Activated CD8-positive, alpha-beta memory T cell treated with anti-CD3 and anti-CD28 coated beads for 4 hours (primary cell): ENCODE measurements at regions not wholly inside any gene's neighbourhood (a gene's known extent, or its start where the extent isn't known, plus 50 kb on each side); places are given as distances from the start of the nearest gene placed in this dataset.

ENCODE experiments used
- DNase-seq, 2 donors: peaks; one replicate each; pipeline ENCODE4 v3.0.0-alpha.2; 2020; ENCODE audit warnings: low read depth in 2 of 2

DNA sequence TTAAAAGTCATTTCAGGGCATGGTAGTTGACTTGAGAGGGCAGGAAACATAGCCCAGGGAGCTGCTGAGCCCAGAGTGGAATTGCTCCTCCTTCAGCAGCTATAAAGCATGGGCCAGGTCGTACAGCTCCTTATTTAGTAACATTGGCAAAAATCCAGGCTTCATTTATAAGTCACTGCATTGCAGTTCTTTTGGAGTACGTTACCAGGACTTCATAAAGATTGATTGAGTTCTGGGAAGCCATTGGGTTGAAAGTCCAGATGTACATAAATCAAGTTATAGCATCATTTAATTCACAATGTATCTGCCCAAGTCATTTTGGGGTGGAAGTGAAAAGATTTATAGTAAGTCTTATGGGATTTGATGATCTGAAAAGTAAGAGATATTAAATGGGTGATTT is 53.0 kb upstream of the ANKEF1 start:
- DNase-seq: no peak

DNA sequence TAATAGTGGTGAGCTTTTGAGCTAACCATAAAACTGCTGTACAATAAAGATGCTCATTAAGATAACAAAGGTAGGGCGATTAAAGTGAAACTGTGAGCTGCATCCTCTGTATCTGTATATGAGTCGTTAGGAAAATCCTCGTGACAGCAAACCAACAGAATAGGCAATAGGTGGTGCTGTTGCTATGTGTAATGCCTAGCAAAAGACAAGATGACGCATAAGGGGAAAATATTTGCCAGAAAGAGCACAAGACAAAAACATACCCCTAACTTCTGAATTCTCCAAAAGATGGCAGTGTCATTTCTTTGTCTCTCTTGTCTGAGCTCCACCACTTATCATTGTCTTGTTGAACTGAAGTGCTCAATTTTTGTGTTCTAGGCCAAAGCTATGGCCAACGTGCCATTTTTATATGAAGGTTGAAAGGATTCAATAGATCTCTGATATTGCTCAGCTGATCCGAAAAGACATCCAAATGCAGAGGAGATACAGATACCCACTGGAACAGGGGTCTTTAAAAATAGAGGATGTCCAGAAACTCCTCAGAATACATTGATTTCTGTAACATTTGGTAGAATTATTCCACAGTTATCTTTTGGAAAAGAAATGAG is 56.3 kb upstream of the ANKEF1 start:
- DNase-seq: peak in 1 of 2 donors; percentile 18

GRCh38 chr20:9977629-9978028 is 57.2 kb upstream of the ANKEF1 start:
- DNase-seq: no peak

DNA sequence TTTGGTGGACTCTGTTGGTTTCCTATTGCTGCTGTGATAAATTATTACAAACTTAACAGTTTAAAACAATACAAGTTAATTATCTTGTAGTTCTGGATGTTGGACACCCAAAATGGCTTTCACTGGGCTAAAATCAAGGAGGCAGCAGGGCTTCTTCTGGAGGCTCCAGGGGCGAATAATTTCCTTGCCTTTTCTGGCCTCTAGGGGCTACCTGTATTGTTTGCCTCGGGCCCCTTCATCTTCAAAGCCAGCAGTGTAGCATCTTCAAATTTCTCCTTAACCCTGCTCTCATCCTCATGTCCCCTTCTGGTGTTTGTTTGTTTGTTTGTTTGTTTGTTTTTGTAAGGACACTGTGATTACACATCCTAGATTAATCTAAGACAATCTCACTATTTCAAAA is 60.5 kb upstream of the ANKEF1 start:
- DNase-seq: no peak

GRCh38 chr20:9971746-9972145 is 63.0 kb upstream of the ANKEF1 start:
- DNase-seq: no peak

GRCh38 chr20:9969626-9970025 is 65.2 kb upstream of the ANKEF1 start:
- no peak for DNase-seq

GRCh38 chr20:9968015-9968414 is 66.8 kb upstream of the ANKEF1 start:
- no peak for DNase-seq

DNA sequence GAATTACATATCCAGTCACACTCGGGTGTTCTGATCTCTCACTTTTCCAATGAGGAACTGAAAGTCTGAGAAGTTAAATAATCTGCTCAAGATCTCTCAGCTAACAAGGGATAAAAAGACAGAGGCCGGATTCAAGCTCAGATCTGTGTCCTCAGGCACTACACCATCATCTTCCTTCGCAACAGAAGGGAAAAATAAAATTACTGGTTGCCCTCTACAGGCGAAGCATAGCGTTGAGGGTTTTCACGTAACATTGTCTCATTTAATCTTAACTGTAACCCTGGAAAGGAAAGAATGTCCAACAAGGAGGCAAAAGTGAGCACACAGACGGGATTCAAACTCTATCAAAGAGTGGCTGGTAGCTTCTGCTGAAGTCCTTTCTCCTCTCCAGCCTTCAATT is 67.8 kb upstream of the ANKEF1 start:
- DNase-seq: no peak

DNA sequence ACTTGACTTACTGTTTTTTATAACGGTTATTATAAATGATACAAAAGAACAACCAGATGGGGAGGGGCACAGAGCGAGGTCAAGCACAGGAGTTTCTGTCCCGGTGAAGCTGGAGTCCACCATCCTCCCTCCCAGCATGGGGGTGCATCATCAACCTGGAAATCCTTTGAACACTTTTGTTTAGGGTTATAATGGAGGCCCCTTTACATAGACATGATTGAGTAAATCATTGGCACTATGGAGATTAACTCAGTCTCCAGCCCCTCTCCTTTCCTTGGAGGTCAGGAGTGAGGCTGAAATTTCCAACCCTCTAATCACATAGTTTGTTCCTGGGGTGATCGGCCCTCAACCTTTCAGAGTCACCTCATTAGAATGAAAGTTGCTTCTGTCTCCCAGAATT is 71.8 kb upstream of the ANKEF1 start:
- no peak for DNase-seq

- DNase-seq: no peak
Measured at GRCh38 chr20:9958693-9959092, 76.1 kb upstream of the ANKEF1 start.

GRCh38 chr20:9955646-9956045 is 79.1 kb upstream of the ANKEF1 start:
- no peak for DNase-seq

GRCh38 chr20:9949563-9949962 is 85.2 kb upstream of the ANKEF1 start:
- no peak for DNase-seq

DNA sequence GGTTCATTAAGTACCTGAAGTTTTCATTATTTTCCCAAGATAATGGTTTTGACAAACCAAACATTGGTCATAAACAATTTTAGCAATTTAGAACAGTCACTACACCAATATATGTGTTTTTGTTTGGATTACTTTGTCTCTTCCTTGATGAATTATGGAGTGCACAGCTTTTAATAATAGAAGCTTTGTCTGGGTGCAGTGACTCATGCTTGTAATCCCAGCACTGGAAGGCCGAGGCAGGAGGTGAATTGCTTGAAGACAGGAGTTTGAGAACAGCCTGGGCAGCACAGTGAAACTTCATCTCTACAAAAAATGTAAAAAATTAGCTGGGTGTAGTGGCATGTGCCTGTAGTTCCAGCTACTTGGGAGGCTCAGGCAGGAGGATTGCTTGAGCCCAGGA is 89.4 kb upstream of the ANKEF1 start:
- DNase-seq: no peak

DNA sequence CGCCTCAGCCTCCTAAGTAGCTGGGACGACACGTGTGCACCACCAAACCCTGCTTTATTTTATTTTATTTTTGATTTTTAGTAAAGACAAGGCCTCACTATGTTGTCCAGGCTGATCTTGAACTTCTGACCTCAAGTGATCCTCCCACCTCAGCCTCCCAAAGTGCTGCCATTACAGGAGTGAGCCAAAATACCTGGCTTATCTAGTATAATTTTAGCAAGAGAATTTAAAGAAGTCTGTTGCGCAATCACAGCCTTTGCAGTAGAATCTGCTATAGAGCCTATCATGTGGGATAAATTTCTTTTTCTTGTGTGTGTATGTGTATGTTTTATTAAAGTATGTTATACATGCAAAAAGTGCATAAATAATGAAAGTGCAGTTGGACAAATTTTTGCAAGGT is 92.1 kb upstream of the ANKEF1 start:
- DNase-seq: no peak

- no peak for DNase-seq
Measured at GRCh38 chr20:9940329-9940728, 94.5 kb upstream of the ANKEF1 start.

DNA sequence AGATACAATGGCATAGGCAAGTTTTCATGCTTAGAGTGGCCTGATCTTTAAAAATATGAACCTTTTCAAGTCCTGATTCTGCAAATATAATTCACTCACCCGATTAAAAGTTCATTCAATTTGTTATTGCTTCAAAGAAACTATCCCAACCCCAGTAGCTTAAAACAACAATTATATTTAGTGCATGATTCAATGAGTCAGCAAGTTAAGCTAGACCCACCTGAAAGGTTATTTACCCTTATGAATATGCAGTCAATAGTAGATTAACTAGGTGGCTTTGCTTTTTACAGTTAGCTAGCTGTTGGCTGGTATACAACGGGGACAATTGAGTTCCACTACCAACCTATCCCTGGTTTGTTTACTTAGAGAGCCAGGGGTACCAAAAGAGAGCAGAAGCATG is 95.6 kb upstream of the ANKEF1 start:
- no peak for DNase-seq

DNA sequence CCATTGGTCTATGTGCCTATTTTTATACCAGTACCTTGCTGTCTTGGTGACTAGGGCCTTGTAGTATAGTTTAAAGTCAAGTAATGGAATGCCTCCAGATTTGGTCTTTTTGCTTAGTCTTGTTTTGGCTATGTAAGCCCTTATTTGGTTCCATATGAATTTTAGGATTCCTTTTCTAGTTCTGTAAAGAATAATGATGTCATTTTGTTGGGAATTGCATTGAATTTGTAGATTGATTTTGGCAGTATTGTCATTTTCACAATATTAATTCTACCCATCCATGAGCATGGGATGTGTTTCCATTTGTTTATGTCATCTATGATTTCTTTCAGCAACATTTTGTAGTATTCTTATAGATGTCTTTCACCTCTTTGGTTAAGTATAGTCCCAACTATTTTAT is 96.4 kb upstream of the PAK5 start:
- DNase-seq: no peak

DNA sequence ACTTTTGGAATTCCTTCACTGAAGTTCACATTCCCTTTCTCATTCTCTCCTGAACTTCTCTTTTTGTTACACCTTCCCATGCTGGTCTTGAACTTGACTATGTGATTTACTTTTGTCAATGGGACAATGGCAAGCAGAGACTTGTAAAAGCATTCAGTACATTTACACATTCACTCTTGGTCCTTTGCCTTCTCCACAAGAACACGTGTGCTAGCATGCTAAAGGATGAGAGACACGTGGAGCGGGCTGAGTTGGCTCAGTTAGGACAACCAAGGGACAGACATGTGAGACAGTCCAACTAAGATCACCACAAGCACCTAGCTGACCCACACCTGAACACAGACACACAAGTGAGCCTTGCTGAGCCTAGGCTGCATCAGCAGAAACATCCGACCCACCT is 91.3 kb upstream of the PAK5 start:
- no peak for DNase-seq

GRCh38 chr20:9928955-9929354 is 90.1 kb upstream of the PAK5 start:
- no peak for DNase-seq

GRCh38 chr20:9928281-9928737 is 89.4 kb upstream of the PAK5 start:
- DNase-seq: no peak

DNA sequence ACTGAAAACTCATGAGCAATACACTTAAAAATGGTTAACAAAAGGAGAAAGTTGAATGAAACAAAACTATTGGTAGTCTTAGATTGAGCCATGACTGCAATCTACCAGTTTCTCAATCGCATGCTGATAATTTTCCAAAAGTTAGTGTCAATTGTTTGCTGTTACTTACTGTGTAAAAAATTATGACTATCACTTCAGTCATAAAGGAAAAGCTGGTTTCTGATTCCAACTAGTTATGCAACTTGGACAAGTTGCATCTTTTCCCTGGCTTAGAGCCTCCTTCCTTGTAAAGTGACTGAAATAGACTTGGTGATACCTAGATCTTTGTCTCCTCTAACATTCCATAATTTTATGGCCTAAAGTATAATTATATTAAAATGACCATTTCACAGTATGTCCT is 88.3 kb upstream of the PAK5 start:
- no peak for DNase-seq

GRCh38 chr20:9926476-9926875 is 87.6 kb upstream of the PAK5 start:
- no peak for DNase-seq

DNA sequence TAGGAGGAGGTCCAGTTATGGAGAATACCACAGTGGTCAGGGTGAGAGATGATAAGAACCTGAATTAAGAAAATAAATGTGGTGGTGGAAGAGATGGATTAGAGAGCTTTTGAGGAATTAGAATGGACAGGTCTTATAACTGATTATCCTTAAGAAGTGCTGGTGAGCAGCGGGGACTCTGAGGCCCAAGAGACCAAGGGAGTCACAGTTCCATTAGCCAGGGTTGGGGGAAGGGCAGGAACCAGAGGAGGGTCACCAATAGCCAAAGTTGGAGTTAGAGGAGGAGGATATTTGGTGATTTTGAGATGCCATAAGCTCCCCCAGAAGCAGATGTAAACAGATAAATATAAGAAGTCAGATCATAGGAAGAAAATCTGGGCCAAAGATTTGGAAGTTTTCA is 87.1 kb upstream of the PAK5 start:
- DNase-seq: no peak

GRCh38 chr20:9923648-9924047 is 84.8 kb upstream of the PAK5 start:
- DNase-seq: no peak

DNA sequence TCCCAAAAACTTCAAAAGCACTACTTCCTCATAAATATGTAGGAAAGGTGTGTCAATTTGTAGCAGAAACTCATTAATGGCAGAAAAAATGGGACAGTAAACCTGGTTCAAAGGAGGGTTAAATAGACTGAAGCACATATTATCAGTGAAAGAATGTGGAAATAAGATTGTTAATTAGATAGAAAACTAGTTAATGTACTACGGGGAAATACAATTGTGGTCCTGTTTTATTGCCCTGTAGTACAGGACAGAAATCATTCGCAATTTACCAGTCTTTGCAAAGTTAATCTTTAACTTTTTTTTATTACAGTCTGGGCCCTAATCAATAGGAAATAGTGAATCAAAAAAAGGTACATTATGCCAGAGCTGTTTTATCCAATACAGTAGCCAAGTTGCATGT is 82.0 kb upstream of the PAK5 start:
- DNase-seq: no peak
